ENCODE measurements at regions not wholly inside any gene's neighbourhood (a gene's known extent, or its start where the extent isn't known, plus 50 kb on each side); places are given as distances from the start of the nearest gene placed in this dataset.

GRCh38 chr2:65812887-65813286 lies 380.5 kb upstream of the SPRED2 start:
- no peaks in the 10 kb centered on the region for H3K36me3 ChIP-seq
- peaks cover 88% of the 10 kb centered on the region for H3K27me3 ChIP-seq (ENCODE audit: insufficient read depth, low read depth, severe bottlenecking)
- DNase-seq, result no peak
- peaks cover 3% of the 10 kb centered on the region for H3K9me3 ChIP-seq (ENCODE audit: severe bottlenecking)
- no peak overlapping the region for H3K4me3 ChIP-seq (ENCODE audit: low read depth, low read length)
- TF ChIP-seq CTCF (IDR thresholded peaks at IDR 0.05; ENCODE audit: low read depth, low read length), result no peak
- H3K27ac ChIP-seq, result no peak overlapping the region

GRCh38 chr2:65807942-65808341 lies 375.5 kb upstream of the SPRED2 start:
- Histone ChIP-seq H3K27ac (no peak overlapping the region), H3K9me3 (ENCODE audit: severe bottlenecking) (peaks cover 4% of the 10 kb centered on the region), H3K36me3 (no peaks in the 10 kb centered on the region), H3K4me3 (ENCODE audit: low read depth, low read length) (no peak overlapping the region), H3K27me3 (ENCODE audit: insufficient read depth, low read depth, severe bottlenecking) (peaks cover 70% of the 10 kb centered on the region)
- no peak for TF ChIP-seq CTCF (IDR thresholded peaks at IDR 0.05; ENCODE audit: low read depth, low read length)
- no peak for DNase-seq

GRCh38 chr2:65804777-65805176 lies 372.4 kb upstream of the SPRED2 start:
- peaks cover 70% of the 10 kb centered on the region for H3K27me3 ChIP-seq (ENCODE audit: insufficient read depth, low read depth, severe bottlenecking)
- no peak overlapping the region for H3K4me3 ChIP-seq (ENCODE audit: low read depth, low read length)
- peaks cover 4% of the 10 kb centered on the region for H3K9me3 ChIP-seq (ENCODE audit: severe bottlenecking)
- no peak for TF ChIP-seq CTCF (IDR thresholded peaks at IDR 0.05; ENCODE audit: low read depth, low read length)
- no peak for DNase-seq
- no peak overlapping the region for H3K27ac ChIP-seq
- no peaks in the 10 kb centered on the region for H3K36me3 ChIP-seq

- Histone ChIP-seq H3K4me3 (ENCODE audit: low read depth, low read length) (no peak overlapping the region), H3K27ac (no peak overlapping the region), H3K9me3 (ENCODE audit: severe bottlenecking) (no peaks in the 10 kb centered on the region), H3K27me3 (ENCODE audit: insufficient read depth, low read depth, severe bottlenecking) (peaks cover 82% of the 10 kb centered on the region), H3K36me3 (no peaks in the 10 kb centered on the region)
- DNase-seq, result no peak
- no peak for TF ChIP-seq CTCF (IDR thresholded peaks at IDR 0.05; ENCODE audit: low read depth, low read length)
Measured at GRCh38 chr2:65802298-65802942, 370.0 kb upstream of the SPRED2 start.

GRCh38 chr2:65800998-65801397 lies 368.6 kb upstream of the SPRED2 start:
- H3K27me3 ChIP-seq (ENCODE audit: insufficient read depth, low read depth, severe bottlenecking), result peaks cover 96% of the 10 kb centered on the region
- TF ChIP-seq CTCF (IDR thresholded peaks at IDR 0.05; ENCODE audit: low read depth, low read length), result peak; percentile 68

More at GRCh38 chr2:65800998-65801397, 368.6 kb upstream of the SPRED2 start:
- Histone ChIP-seq H3K9me3 (ENCODE audit: severe bottlenecking) (no peaks in the 10 kb centered on the region), H3K36me3 (no peaks in the 10 kb centered on the region), H3K27ac (no peak overlapping the region), H3K4me3 (ENCODE audit: low read depth, low read length) (no peak overlapping the region)
- peak; percentile 44 for DNase-seq

All from WERI-Rb-1 (cell line).